BJ (cell line): ENCODE measurements at regions not wholly inside any gene's neighbourhood (a gene's known extent, or its start where the extent isn't known, plus 50 kb on each side); places are given as distances from the start of the nearest gene placed in this dataset.
A peak's percentile ranks its signal among the peaks of the same experiment; 100 is the strongest.

Source experiments
- CTCF ChIA-PET: fragments of 350-600 bp; formaldehyde crosslinking; extraction: SDS; loops from one replicate; lab custom pipeline; 2021; ENCODE audit warnings: antibody characterized with exemption, inconsistent platforms; lab: Yijun Ruan, JAX
- POLR2A ChIA-PET: fragments of 300-600 bp; sonication (Branson Sonifier 250); formaldehyde crosslinking; extraction: SDS; loops from one replicate; lab custom pipeline; 2021; ENCODE audit warnings: antibody characterized with exemption; lab: Charles Lee
- DNase-seq: peaks from one replicate; pipeline ENCODE4 v3.0.0-alpha.2; 2011; ENCODE audit warnings: low read depth
- H3K27me3 ChIP-seq: 2 replicates; pipeline ENCODE4 v1.6.0; 2011; ENCODE audit warnings: low read length; ENCODE audit not compliant: control insufficient read depth, insufficient read depth
- H3K36me3 ChIP-seq: 2 replicates; pipeline ENCODE4 v1.5.1; 2011; ENCODE audit warnings: low read length; ENCODE audit not compliant: control insufficient read depth, insufficient read depth
- H3K4me3 ChIP-seq: 2 replicates; pipeline ENCODE4 v1.5.1; 2011; ENCODE audit warnings: low read depth, mild to moderate bottlenecking, control low read depth, low read length
- TF ChIP-seq, protein P1 (sequence below): IDR thresholded peaks from 2 replicates; pipeline ENCODE4 v1.5.1; 2011; ENCODE audit warnings: low read depth, mild to moderate bottlenecking, control low read depth, inconsistent platforms, low read length, moderate library complexity; ENCODE audit not compliant: insufficient read depth

DNA sequence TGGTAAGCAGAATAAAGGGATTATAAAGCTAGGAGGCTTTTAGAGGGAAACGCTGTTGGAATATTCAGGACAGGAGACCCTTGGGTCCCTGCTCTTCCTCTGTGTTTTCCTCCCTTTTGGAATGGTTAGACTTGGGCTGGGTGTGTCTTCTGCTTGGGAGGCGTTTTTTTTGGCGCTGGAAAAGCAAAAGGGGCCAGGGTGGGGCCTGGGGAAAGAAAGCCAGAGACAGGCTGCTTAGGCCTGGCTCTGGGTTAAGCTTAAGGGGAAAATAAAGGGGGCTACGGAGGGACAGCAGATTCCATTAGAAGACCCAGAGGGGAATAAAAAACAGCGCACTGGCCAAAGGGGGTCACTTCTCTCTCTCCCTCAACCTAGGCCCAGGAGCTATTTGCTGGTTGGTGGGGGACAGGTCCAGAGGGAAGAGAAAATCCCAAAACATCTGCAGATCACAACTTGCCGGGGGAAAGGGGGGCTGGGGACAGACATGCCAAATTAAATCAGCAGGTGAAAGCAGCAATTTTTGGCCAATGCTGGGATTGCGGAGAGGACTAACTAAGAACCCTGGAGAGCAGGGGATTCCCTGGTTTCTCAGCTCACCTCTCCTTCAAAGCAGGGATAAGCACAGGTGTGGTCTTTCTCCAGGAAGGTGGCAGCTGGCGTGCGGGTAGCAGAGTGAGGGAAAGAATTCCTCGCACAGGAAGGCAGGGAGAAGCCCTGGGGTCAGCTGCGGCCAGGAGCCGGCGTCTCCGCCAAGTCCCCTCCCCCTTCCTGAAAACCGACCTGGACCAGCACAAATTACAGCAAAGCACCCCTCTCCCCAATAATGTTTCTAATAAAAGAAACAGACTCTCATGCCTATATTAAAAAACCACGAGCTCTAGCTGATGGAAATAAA lies 82.2 kb upstream of the AK4 start:
- Histone ChIP-seq H3K36me3 (no peaks in the 10 kb centered on the region), H3K4me3 (peak overlapping the region; percentile 84), H3K27me3 (no peaks in the 10 kb centered on the region; the same call in 1 of the 2 replicates)
- no peak for DNase-seq
- POLR2A ChIA-PET, result no interaction called here
- TF ChIP-seq, protein P1, sequence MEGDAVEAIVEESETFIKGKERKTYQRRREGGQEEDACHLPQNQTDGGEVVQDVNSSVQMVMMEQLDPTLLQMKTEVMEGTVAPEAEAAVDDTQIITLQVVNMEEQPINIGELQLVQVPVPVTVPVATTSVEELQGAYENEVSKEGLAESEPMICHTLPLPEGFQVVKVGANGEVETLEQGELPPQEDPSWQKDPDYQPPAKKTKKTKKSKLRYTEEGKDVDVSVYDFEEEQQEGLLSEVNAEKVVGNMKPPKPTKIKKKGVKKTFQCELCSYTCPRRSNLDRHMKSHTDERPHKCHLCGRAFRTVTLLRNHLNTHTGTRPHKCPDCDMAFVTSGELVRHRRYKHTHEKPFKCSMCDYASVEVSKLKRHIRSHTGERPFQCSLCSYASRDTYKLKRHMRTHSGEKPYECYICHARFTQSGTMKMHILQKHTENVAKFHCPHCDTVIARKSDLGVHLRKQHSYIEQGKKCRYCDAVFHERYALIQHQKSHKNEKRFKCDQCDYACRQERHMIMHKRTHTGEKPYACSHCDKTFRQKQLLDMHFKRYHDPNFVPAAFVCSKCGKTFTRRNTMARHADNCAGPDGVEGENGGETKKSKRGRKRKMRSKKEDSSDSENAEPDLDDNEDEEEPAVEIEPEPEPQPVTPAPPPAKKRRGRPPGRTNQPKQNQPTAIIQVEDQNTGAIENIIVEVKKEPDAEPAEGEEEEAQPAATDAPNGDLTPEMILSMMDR, result no peak
- CTCF ChIA-PET, result interaction anchor here (0.8 to 5.0 kb wide), 9 partner anchors 9 to 622 kb away, joined by 3 to 21 read pairs (median 3); no protein-coding TSS in a partner anchor

DNA sequence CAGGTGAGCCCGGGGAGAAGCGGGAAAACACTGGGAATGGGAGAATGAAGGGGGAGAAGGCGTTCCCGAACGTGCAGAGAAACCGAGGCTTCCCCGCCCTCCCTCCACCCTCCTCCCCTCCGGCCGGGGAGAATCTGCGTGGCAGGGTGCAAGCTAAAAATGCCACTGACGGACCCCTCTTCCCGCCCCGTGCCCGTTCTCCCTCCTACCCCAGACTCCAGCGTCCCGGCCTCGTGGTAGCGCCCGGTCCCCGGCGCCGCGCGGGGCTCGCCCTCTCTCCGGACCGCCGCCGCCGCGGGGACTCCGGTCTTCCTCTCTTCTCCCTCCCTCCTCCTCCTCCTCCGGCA lies 81.6 kb upstream of the AK4 start:
- POLR2A ChIA-PET, result no interaction called here
- TF ChIP-seq, protein P1, result no peak
- no peak for DNase-seq

DNA sequence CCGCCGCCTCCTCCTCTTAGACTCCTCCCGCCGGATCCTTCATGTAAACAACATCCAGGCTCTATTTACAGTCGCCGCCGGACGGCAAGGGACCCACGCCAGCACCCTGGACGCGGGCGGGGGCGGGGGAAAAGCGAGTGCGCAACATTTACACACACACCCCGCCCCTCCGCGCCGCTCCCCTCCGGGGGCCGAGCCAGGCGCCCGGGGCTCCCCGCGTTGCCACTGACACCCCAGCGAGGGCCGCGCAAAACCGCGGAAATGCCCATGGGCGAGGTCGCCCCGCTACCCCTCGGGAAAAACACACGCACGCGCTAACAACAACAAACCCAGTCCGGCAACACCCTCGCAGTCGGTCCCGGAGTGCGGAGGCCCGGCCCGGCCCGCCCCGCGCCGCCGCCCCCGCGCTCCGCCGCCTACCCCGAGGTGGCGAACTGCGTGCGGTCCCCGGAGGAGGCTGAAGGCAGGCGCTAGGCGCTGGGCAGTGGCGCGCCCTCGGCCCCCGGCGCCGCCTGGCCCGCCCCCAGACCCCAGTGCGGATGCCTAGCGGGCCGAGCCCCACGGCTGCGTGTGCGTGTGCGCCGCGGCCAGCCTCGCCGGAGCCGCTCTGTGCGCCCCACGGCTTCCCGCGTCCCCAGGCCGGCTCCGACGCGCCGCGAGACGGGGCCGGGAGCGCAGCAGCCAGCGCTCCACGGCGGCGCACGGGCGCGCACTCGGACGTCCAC lies 81.1 kb upstream of the AK4 start:
- DNase-seq, result no peak
- Histone ChIP-seq H3K27me3 (no peaks in the 10 kb centered on the region; the same call in 1 of the 2 replicates), H3K36me3 (no peaks in the 10 kb centered on the region), H3K4me3 (peak overlapping the region; percentile 84)
- CTCF ChIA-PET, result interaction anchor here (1.0 to 5.0 kb wide), 2 partner anchors 8 to 142 kb away, joined by 3 to 21 read pairs; no protein-coding TSS in a partner anchor
- TF ChIP-seq, protein P1, result no peak
- POLR2A ChIA-PET, result no interaction called here

More for the DNA sequence above, 81.6 kb upstream of the AK4 start:
- CTCF ChIA-PET, result interaction anchor here (0.8 to 5.0 kb wide), 4 partner anchors 9 to 147 kb away, joined by 3 to 21 read pairs (median 3); no protein-coding TSS in a partner anchor
- Histone ChIP-seq H3K36me3 (no peaks in the 10 kb centered on the region), H3K4me3 (peak overlapping the region; percentile 84), H3K27me3 (no peaks in the 10 kb centered on the region; the same call in 1 of the 2 replicates)

DNA sequence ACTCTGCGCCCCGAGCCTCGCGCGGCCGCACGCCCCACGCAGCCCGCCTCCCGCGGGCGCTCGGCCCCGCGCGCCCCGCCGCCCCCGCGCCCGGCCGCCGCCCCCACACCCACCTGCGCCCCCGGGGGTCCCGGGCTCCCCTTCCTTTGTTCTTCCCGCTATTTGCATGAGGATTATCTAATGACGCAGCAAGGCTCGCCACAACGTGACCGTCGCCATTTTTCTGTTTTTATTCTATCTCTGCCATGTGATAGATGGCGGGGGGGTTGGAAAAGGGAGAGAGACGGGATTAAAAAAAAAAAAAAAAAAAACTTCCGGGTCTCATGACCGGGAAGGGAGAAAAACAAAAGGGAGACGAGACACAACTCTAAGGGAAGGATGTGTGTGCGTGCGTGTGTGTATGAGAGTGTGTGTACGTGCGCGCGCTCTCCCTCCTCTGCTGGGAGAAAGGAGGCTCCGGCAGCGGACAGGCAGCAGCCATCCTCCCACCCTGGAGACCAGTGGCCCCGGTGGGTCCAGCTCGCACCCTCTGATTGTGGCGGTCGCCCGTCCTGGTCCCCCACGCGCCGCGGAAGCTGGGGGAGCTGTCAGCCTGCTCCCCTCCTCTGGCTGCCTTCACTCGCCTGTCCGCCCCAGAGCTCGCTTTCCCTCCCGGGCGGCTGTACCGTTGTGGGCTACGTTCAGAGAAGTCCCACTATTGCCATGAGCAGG lies 80.4 kb upstream of the AK4 start:
- DNase-seq, result no peak
- peaks cover 1% of the 10 kb centered on the region; the same call in 1 of the 2 replicates for H3K27me3 ChIP-seq
- peak overlapping the region; percentile 84 for H3K4me3 ChIP-seq
- CTCF ChIA-PET, result interaction anchor here (0.5 kb wide), 1 partner anchor 204 kb away, joined by 4 read pairs; no protein-coding TSS in a partner anchor
- TF ChIP-seq, protein P1, result no peak
- no peaks in the 10 kb centered on the region for H3K36me3 ChIP-seq
- POLR2A ChIA-PET, result interaction anchor here (0.6 kb wide), 1 partner anchor 1378 kb away, joined by 3 read pairs; no protein-coding TSS in a partner anchor
